A549 (cell line): ENCODE measurements at regions not wholly inside any gene's neighbourhood (a gene's known extent, or its start where the extent isn't known, plus 50 kb on each side); places are given as distances from the start of the nearest gene placed in this dataset.

Source experiments
- ATAC-seq, 2 experiments: fragments of 200-7000 bp in 1 of 2; fragments of >200 bp in 1 of 2; cut with Nextera tagmentation in 1 of 2; cut with Tn5 transposase in 1 of 2; 3 replicates each; pipeline versions ENCODE4 v1.8.0 to v1.9.1; 2018 to 2020; ENCODE audit warnings: mild to moderate bottlenecking in 1 of 2, moderate library complexity in 1 of 2
- CTCF ChIA-PET: fragments of 300-600 bp; sonication (Branson Sonifier 250); formaldehyde crosslinking; extraction: SDS; loops from one replicate; lab custom pipeline; 2021; ENCODE audit warnings: antibody characterized with exemption, inconsistent platforms; lab: Yijun Ruan, JAX
- POLR2A ChIA-PET: fragments of 350-600 bp; formaldehyde crosslinking; extraction: SDS; loops from one replicate; lab custom pipeline; 2021; ENCODE audit warnings: antibody characterized with exemption, inconsistent platforms; lab: Yijun Ruan, JAX
- DNase-seq, 2 experiments: peaks; one replicate each; pipeline versions ENCODE4 v3.0.0 to v3.0.0-alpha.2; 2011 to 2016; ENCODE audit warnings: low read depth in 1 of 2, low spot score in 1 of 2
- FAIRE-seq: peaks from 2 replicates; lab custom pipeline; 2011; peaks lifted over from hg19 to GRCh38; lab: Jason Lieb, UNC
- H3K27ac ChIP-seq, 2 experiments: fragments of >200 bp; sonication (Bioruptor Twin); formaldehyde crosslinking; 3 replicates each; pipeline ENCODE4 v1.5.1; 2016 to 2017
- H3K4me1 ChIP-seq: fragments of >200 bp; sonication (Bioruptor Twin); formaldehyde crosslinking; 3 replicates; pipeline ENCODE4 v1.6.1; 2016
- H3K4me2 ChIP-seq: fragments of >200 bp; sonication (Bioruptor Twin); formaldehyde crosslinking; 3 replicates; pipeline ENCODE4 v1.6.1; 2016
- H3K4me3 ChIP-seq: fragments of >200 bp; sonication (Bioruptor Twin); formaldehyde crosslinking; 3 replicates; pipeline ENCODE4 v1.5.1; 2016
- H3K9me3 ChIP-seq: fragments of >200 bp; sonication (Bioruptor Twin); formaldehyde crosslinking; 3 replicates; pipeline ENCODE4 v1.6.1; 2016
- CBX2 ChIP-seq: fragments of 200-600 bp; sonication (generic); IDR thresholded peaks from 2 replicates; pipeline ENCODE4 v1.6.1; 2016; ENCODE audit warnings: low read depth, mild to moderate bottlenecking, borderline replicate concordance
- CBX8 ChIP-seq: fragments of 200-600 bp; sonication (generic); IDR thresholded peaks from 2 replicates; pipeline ENCODE4 v1.6.1; 2016
- EHF ChIP-seq: fragments of 250-450 bp; sonication (Bioruptor Pico); IDR thresholded peaks from 2 replicates; pipeline ENCODE4 v1.5.0; 2020; ENCODE audit warnings: mild to moderate bottlenecking
- EHMT2 ChIP-seq: fragments of 200-600 bp; sonication (generic); IDR thresholded peaks from 2 replicates; pipeline ENCODE4 v1.6.1; 2016; ENCODE audit warnings: antibody characterized with exemption, low read depth, mild to moderate bottlenecking, moderate library complexity
- EP300 ChIP-seq, 2 experiments: fragments of >200 bp; sonication (Bioruptor Twin); formaldehyde crosslinking; IDR thresholded peaks; 2 replicates in 1 of 2; 3 replicates in 1 of 2; pipeline ENCODE4 v1.6.1; 2016 to 2017
- FOSB ChIP-seq: fragments of 250-450 bp; sonication (Bioruptor Pico); IDR thresholded peaks from 2 replicates; pipeline ENCODE4 v1.5.0; 2020; ENCODE audit warnings: mild to moderate bottlenecking, moderate library complexity
- HEYL ChIP-seq: fragments of 250-450 bp; sonication (Bioruptor Pico); IDR thresholded peaks from 2 replicates; pipeline ENCODE4 v1.8.0; 2021; ENCODE audit warnings: mild to moderate bottlenecking, moderate library complexity
- HOXB13 ChIP-seq: fragments of 250-450 bp; sonication (Bioruptor Pico); IDR thresholded peaks from 2 replicates; pipeline ENCODE4 v1.5.0; 2020; ENCODE audit warnings: low read depth, mild to moderate bottlenecking, moderate library complexity
- HOXB5 ChIP-seq: fragments of 250-450 bp; sonication (Bioruptor Pico); IDR thresholded peaks from 2 replicates; pipeline ENCODE4 v1.5.0; 2020; ENCODE audit warnings: mild to moderate bottlenecking, moderate library complexity
- JUN ChIP-seq, 2 experiments: fragments of >200 bp; sonication (Bioruptor Twin); formaldehyde crosslinking; IDR thresholded peaks; 2 replicates in 1 of 2; 3 replicates in 1 of 2; pipeline ENCODE4 v1.6.1; 2016 to 2017
- KDM1A ChIP-seq: fragments of 200-600 bp; sonication (generic); IDR thresholded peaks from 2 replicates; pipeline ENCODE4 v1.6.1; 2016; ENCODE audit warnings: low read depth, mild to moderate bottlenecking
- MAFK ChIP-seq: fragments of 450-650 bp; IDR thresholded peaks from 2 replicates; pipeline ENCODE4 v1.6.1; 2014; ENCODE audit not compliant: partially characterized antibody
- MAZ ChIP-seq: fragments of 150-350 bp; IDR thresholded peaks from 2 replicates; pipeline ENCODE4 v1.6.1; 2014; ENCODE audit warnings: antibody characterized with exemption, low read depth, low read length, borderline replicate concordance
- POLR2A ChIP-seq: IDR thresholded peaks from 2 replicates; pipeline ENCODE4 v1.6.1; 2012; ENCODE audit warnings: mild to moderate bottlenecking, low read length
- POLR2AphosphoS2 ChIP-seq: conservative IDR thresholded peaks from 2 replicates; pipeline ENCODE4 v1.6.1; 2012; ENCODE audit warnings: low read length, improper control_type of control experiment, inconsistent platforms
- RAD21 ChIP-seq, 2 experiments: fragments of >200 bp in 1 of 2; sonication (Bioruptor Twin) in 1 of 2; formaldehyde crosslinking in 1 of 2; IDR thresholded peaks in 1 of 2; conservative IDR thresholded peaks in 1 of 2; 2 replicates in 1 of 2; 3 replicates in 1 of 2; pipeline ENCODE4 v1.6.1; 2012 to 2018; ENCODE audit warnings: inconsistent platforms in 1 of 2
- RARB ChIP-seq: fragments of 250-450 bp; sonication (Bioruptor Pico); IDR thresholded peaks from 2 replicates; pipeline ENCODE4 v1.8.0; 2021; ENCODE audit warnings: mild to moderate bottlenecking, moderate library complexity
- SMC3 ChIP-seq: fragments of >200 bp; sonication (Bioruptor Twin); formaldehyde crosslinking; IDR thresholded peaks from 3 replicates; pipeline ENCODE4 v1.6.1; 2018; ENCODE audit warnings: inconsistent platforms
- ZFP36 ChIP-seq: fragments of 450-650 bp; IDR thresholded peaks from 2 replicates; pipeline ENCODE4 v1.6.1; 2014; ENCODE audit warnings: borderline replicate concordance; ENCODE audit not compliant: partially characterized antibody
- ZNF302 ChIP-seq: fragments of 250-450 bp; sonication (Bioruptor Pico); IDR thresholded peaks from 2 replicates; pipeline ENCODE4 v1.9.0; 2021; ENCODE audit warnings: inconsistent platforms, mild to moderate bottlenecking, moderate library complexity
- ZSCAN20 ChIP-seq: fragments of 250-450 bp; sonication (Bioruptor Pico); IDR thresholded peaks from 2 replicates; pipeline ENCODE4 v1.8.0; 2022; ENCODE audit warnings: mild to moderate bottlenecking, moderate library complexity
- WGBS: methylation state at CpG from one replicate; pipeline ENCODE4 v1.1.6; 2017; ENCODE audit errors: missing lambda C conversion rate; 5-methylcytosine and 5-hydroxymethylcytosine counted together
- TF ChIP-seq, protein P1 (sequence below): fragments of 150-350 bp; IDR thresholded peaks from 2 replicates; pipeline ENCODE4 v1.6.1; 2014; ENCODE audit warnings: low read depth, mild to moderate bottlenecking, low read length
- TF ChIP-seq, protein P2 (sequence below): fragments of >200 bp; sonication (Bioruptor Twin); formaldehyde crosslinking; IDR thresholded peaks from 2 replicates; pipeline ENCODE4 v1.6.1; 2016
- TF ChIP-seq, protein P3 (sequence below): fragments of >200 bp; sonication (Bioruptor Twin); formaldehyde crosslinking; IDR thresholded peaks from 3 replicates; pipeline ENCODE4 v1.5.1; 2016
- TF ChIP-seq, protein P4 (sequence below): fragments of 200-600 bp; sonication (generic); IDR thresholded peaks from 2 replicates; pipeline ENCODE4 v1.6.1; 2016; ENCODE audit warnings: antibody characterized with exemption, mild to moderate bottlenecking, moderate library complexity

DNA sequence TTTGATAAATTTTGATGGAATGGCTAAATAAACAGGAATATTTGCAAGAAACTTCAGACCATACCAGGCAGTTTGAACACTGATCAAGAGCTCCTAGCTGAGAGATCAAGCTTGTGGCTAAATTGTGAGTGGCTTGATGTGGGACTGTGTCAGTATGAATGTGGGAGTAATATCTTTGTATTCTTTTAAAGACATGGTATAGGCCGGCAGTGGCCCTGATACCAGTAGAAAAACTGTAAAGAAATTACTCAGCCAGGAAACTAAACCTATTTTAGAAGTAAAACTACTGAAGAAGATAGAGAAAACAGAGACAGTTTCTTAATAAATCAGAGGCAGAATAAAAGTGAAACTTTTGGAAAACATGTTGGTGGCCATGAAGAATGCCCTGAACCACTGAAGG, 608.4 kb upstream of the SYNCRIP start (continued):
- TF ChIP-seq, protein P1, sequence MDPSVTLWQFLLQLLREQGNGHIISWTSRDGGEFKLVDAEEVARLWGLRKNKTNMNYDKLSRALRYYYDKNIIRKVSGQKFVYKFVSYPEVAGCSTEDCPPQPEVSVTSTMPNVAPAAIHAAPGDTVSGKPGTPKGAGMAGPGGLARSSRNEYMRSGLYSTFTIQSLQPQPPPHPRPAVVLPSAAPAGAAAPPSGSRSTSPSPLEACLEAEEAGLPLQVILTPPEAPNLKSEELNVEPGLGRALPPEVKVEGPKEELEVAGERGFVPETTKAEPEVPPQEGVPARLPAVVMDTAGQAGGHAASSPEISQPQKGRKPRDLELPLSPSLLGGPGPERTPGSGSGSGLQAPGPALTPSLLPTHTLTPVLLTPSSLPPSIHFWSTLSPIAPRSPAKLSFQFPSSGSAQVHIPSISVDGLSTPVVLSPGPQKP, result no peak
- TF ChIP-seq, all 56 proteins: peak for 0

DNA sequence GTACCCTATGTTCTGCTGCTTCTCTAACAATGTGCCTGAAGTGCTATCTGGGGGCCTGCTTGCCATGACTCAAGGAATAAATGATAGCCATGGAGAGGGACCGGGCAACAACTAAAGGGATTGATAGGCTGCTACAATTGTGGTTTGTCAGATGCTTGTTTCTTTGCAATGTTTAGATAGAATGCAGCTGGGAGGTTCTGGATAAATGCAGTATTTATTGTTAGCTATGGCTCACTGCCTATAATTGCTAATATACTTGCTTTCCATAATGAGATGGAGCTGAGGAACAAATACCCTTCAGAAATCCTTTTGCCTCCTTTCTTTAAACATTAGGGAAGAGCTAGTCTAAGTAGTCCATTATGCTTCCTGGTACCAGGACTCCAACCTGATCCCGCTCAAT, 575.2 kb upstream of the SYNCRIP start:
- H3K4me2 ChIP-seq, result no peak overlapping the region
- ATAC-seq, result no peak
- no peak overlapping the region for H3K27ac ChIP-seq
- H3K9me3 ChIP-seq, result no peaks in the 10 kb centered on the region
- ChIA-PET CTCF (no interaction called here), POLR2A (no interaction called here)
- TF ChIP-seq, protein P2, sequence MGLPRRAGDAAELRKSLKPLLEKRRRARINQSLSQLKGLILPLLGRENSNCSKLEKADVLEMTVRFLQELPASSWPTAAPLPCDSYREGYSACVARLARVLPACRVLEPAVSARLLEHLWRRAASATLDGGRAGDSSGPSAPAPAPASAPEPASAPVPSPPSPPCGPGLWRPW, result no peak
- TF ChIP-seq EHMT2 (no peak), POLR2AphosphoS2 (no peak), EP300 (IDR thresholded peaks at IDR 0.05) (no peak), ZSCAN20 (CRISPR knock-in tag) (no peak), CBX8 (no peak), MAZ (no peak), ZNF302 (CRISPR knock-in tag) (no peak), POLR2A (no peak), RARB (CRISPR knock-in tag) (no peak), JUN (IDR thresholded peaks at IDR 0.05) (no peak), HOXB13 (CRISPR knock-in tag) (no peak), FOSB (CRISPR knock-in tag) (no peak), KDM1A (no peak)
- TF ChIP-seq, protein P3, sequence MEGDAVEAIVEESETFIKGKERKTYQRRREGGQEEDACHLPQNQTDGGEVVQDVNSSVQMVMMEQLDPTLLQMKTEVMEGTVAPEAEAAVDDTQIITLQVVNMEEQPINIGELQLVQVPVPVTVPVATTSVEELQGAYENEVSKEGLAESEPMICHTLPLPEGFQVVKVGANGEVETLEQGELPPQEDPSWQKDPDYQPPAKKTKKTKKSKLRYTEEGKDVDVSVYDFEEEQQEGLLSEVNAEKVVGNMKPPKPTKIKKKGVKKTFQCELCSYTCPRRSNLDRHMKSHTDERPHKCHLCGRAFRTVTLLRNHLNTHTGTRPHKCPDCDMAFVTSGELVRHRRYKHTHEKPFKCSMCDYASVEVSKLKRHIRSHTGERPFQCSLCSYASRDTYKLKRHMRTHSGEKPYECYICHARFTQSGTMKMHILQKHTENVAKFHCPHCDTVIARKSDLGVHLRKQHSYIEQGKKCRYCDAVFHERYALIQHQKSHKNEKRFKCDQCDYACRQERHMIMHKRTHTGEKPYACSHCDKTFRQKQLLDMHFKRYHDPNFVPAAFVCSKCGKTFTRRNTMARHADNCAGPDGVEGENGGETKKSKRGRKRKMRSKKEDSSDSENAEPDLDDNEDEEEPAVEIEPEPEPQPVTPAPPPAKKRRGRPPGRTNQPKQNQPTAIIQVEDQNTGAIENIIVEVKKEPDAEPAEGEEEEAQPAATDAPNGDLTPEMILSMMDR, result no peak
- TF ChIP-seq, protein P1, result no peak
- TF ChIP-seq, protein P4, sequence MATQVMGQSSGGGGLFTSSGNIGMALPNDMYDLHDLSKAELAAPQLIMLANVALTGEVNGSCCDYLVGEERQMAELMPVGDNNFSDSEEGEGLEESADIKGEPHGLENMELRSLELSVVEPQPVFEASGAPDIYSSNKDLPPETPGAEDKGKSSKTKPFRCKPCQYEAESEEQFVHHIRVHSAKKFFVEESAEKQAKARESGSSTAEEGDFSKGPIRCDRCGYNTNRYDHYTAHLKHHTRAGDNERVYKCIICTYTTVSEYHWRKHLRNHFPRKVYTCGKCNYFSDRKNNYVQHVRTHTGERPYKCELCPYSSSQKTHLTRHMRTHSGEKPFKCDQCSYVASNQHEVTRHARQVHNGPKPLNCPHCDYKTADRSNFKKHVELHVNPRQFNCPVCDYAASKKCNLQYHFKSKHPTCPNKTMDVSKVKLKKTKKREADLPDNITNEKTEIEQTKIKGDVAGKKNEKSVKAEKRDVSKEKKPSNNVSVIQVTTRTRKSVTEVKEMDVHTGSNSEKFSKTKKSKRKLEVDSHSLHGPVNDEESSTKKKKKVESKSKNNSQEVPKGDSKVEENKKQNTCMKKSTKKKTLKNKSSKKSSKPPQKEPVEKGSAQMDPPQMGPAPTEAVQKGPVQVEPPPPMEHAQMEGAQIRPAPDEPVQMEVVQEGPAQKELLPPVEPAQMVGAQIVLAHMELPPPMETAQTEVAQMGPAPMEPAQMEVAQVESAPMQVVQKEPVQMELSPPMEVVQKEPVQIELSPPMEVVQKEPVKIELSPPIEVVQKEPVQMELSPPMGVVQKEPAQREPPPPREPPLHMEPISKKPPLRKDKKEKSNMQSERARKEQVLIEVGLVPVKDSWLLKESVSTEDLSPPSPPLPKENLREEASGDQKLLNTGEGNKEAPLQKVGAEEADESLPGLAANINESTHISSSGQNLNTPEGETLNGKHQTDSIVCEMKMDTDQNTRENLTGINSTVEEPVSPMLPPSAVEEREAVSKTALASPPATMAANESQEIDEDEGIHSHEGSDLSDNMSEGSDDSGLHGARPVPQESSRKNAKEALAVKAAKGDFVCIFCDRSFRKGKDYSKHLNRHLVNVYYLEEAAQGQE, result no peak
- 3% methylated on average over 2 of the region's 2 CpGs for WGBS
- DNase-seq, result no peak
- H3K4me1 ChIP-seq, result no peaks in the 10 kb centered on the region
- FAIRE-seq, result no peak
- no peak overlapping the region for H3K4me3 ChIP-seq

DNA sequence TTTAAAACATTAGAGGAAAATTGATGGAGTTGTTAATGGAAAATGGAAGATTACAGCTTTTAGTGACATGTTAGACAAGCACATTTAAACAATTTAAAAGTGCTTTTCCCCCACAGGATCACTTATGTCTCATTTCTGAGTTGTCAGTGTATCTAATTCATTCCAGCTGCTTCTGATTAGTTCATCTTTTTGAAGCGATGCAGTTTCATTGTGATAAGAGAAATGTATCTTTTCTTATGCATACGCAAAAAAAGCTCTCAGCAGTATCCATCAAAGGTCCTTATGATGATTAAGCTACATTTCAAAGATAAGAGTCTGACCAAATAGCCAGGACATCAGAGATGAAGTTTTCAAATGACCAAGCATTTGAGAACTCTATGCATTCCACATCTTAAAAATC, 572.6 kb upstream of the SYNCRIP start:
- no peak overlapping the region for H3K4me3 ChIP-seq
- no peaks in the 10 kb centered on the region for H3K9me3 ChIP-seq
- 31% methylated on average over 2 of the region's 2 CpGs for WGBS
- H3K4me2 ChIP-seq, result no peak overlapping the region
- DNase-seq (no peak), ATAC-seq (no peak), FAIRE-seq (no peak)
- H3K27ac ChIP-seq, result no peak overlapping the region
- H3K4me1 ChIP-seq, result no peaks in the 10 kb centered on the region
- ChIA-PET CTCF (no interaction called here), POLR2A (no interaction called here)
- TF ChIP-seq CBX8 (no peak), CBX2 (no peak), SMC3 (no peak), ZFP36 (no peak), HOXB13 (CRISPR knock-in tag) (no peak), HOXB5 (CRISPR knock-in tag) (no peak), ZSCAN20 (CRISPR knock-in tag) (no peak), RAD21 (conservative IDR thresholded peaks at IDR 0.05 in 1 of 2, IDR thresholded peaks at IDR 0.05 in 1 of 2) (no peak), HEYL (CRISPR knock-in tag) (no peak), MAFK (no peak), EHF (CRISPR knock-in tag) (no peak)
- TF ChIP-seq, protein P4, result no peak
